ENCODE measurements at regions not wholly inside any gene's neighbourhood (a gene's known extent, or its start where the extent isn't known, plus 50 kb on each side); places are given as distances from the start of the nearest gene placed in this dataset.

- TF ChIP-seq CTCF (conservative IDR thresholded peaks at IDR 0.05 in 1 of 2, IDR thresholded peaks at IDR 0.05 in 1 of 2; ENCODE audit: low read depth in 1 of 2, low read length in 2 of 2) (no peak), EZH2 (IDR thresholded peaks at IDR 0.05; ENCODE audit: low read length, missing control alignments) (no peak)
Observed at GRCh38 chr15:92527197-92527596, 128.4 kb downstream of the FAM174B start.
